ENCODE measurements at regions not wholly inside any gene's neighbourhood (a gene's known extent, or its start where the extent isn't known, plus 50 kb on each side); places are given as distances from the start of the nearest gene placed in this dataset.

DNA sequence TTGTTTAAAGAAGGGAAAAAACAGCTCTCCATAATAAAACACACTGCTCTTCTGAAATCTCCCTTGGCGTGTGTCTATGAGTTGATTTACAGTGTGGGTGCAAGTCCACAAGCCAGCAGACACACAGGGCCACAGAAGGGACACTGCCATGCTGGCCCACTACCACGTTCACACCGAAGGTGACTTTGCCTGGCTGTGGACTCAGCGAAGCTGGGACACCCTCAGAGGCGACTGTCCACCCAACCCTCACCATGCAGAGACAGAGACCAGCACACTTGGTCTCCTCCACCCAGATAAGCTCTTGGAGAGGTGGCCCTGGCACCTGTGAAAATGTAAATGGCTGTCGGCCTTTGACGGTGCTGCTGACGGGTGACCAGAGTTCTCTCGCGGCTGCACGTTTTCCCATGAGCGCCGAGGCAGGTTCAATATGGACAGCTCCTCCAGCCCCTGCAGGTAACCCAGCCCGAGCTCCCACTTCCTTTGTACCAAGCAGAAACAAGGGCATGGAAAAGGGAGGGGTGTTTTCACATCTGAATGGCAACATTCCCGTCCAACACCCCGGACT lies 78.0 kb downstream of the YTHDF1 start:
- TF ChIP-seq, protein P1, sequence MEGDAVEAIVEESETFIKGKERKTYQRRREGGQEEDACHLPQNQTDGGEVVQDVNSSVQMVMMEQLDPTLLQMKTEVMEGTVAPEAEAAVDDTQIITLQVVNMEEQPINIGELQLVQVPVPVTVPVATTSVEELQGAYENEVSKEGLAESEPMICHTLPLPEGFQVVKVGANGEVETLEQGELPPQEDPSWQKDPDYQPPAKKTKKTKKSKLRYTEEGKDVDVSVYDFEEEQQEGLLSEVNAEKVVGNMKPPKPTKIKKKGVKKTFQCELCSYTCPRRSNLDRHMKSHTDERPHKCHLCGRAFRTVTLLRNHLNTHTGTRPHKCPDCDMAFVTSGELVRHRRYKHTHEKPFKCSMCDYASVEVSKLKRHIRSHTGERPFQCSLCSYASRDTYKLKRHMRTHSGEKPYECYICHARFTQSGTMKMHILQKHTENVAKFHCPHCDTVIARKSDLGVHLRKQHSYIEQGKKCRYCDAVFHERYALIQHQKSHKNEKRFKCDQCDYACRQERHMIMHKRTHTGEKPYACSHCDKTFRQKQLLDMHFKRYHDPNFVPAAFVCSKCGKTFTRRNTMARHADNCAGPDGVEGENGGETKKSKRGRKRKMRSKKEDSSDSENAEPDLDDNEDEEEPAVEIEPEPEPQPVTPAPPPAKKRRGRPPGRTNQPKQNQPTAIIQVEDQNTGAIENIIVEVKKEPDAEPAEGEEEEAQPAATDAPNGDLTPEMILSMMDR (IDR thresholded peaks at IDR 0.05) = no peak
- no peak for TF ChIP-seq POLR2A (IDR thresholded peaks at IDR 0.05)
